OCI-LY3 (cell line): ENCODE measurements at regions not wholly inside any gene's neighbourhood (a gene's known extent, or its start where the extent isn't known, plus 50 kb on each side); places are given as distances from the start of the nearest gene placed in this dataset.

Source experiments
- H2AFZ ChIP-seq: fragments of 200-600, 300-600 bp; shearing (Covaris generic); 2 replicates; pipeline ENCODE4 v1.6.0; 2014; ENCODE audit warnings: antibody characterized with exemption, low read depth, low read length
- H3K27ac ChIP-seq: fragments of 200-600, 300-600 bp; sonication (generic); 2 replicates; pipeline ENCODE4 v1.5.1; 2014; ENCODE audit warnings: mild to moderate bottlenecking, low read length, moderate library complexity, mixed read lengths
- H3K27me3 ChIP-seq: fragments of 200-600, 300-600 bp; sonication (generic); 2 replicates; pipeline ENCODE4 v1.6.1; 2014; ENCODE audit warnings: low read depth, low read length, mixed read lengths
- H3K36me3 ChIP-seq: fragments of 200-600, 300-600 bp; sonication (generic); replicated peaks from 2 replicates; pipeline ENCODE3; 2014; ENCODE audit warnings: low read depth, low read length, mixed read lengths
- H3K4me1 ChIP-seq: fragments of 300-600, 200-600 bp; sonication (generic); 2 replicates; pipeline ENCODE4 v1.6.1; 2014; ENCODE audit warnings: low read length, mixed read lengths
- H3K4me2 ChIP-seq: fragments of 200-600, 300-600 bp; sonication (generic); 2 replicates; pipeline ENCODE4 v1.6.1; 2014; ENCODE audit warnings: low read length, mixed read lengths
- H3K4me3 ChIP-seq: fragments of 300-600, 200-600 bp; sonication (generic); 2 replicates; pipeline ENCODE4 v1.5.1; 2014; ENCODE audit warnings: antibody characterized with exemption, mild to moderate bottlenecking, low read length, moderate library complexity
- H3K79me2 ChIP-seq: fragments of 300-600, 200-600 bp; shearing (Covaris generic); 2 replicates; pipeline ENCODE4 v1.6.1; 2014; ENCODE audit warnings: mild to moderate bottlenecking, low read length, mixed read lengths
- H3K9ac ChIP-seq: fragments of 300-600, 200-600 bp; shearing (Covaris generic); 2 replicates; pipeline ENCODE4 v1.6.0; 2014; ENCODE audit warnings: mild to moderate bottlenecking, low read length, moderate library complexity
- H3K9me3 ChIP-seq: fragments of 200-600, 300-600 bp; shearing (Covaris generic); 2 replicates; pipeline ENCODE4 v1.6.1; 2014; ENCODE audit warnings: low read length, mixed read lengths; ENCODE audit not compliant: insufficient read depth
- H4K20me1 ChIP-seq: fragments of 200-600, 300-600 bp; sonication (generic); 2 replicates; pipeline ENCODE4 v1.6.1; 2016; ENCODE audit warnings: low read length, mixed read lengths; ENCODE audit not compliant: insufficient read depth
- CTCF ChIP-seq: fragments of 200-600, 300-600 bp; sonication (generic); IDR thresholded peaks from 2 replicates; pipeline ENCODE4 v1.5.1; 2014; ENCODE audit warnings: antibody characterized with exemption, low read length, low read depth
- EZH2phosphoT487 ChIP-seq: fragments of 200-600 bp; shearing (Covaris generic); IDR thresholded peaks from 2 replicates; pipeline ENCODE4 v1.6.1; 2018; ENCODE audit warnings: antibody characterized with exemption, mixed run types, low read depth

GRCh38 chr11:121886005-121886734, 229.8 kb downstream of the BLID start:
- no peak overlapping the region for H3K4me3 ChIP-seq
- no peaks in the 10 kb centered on the region for H4K20me1 ChIP-seq
- H3K79me2 ChIP-seq: no peaks in the 10 kb centered on the region
- no peaks in the 10 kb centered on the region for H3K9me3 ChIP-seq
- H3K9ac ChIP-seq: no peak overlapping the region
- H3K4me2 ChIP-seq: no peak overlapping the region
- TF ChIP-seq CTCF (no peak), EZH2phosphoT487 (no peak)
- H3K27me3 ChIP-seq: no peaks in the 10 kb centered on the region
- H3K36me3 ChIP-seq: no peaks in the 10 kb centered on the region
- H3K27ac ChIP-seq: no peak overlapping the region
- H2AFZ ChIP-seq: no peak overlapping the region
- H3K4me1 ChIP-seq: peaks cover 15% of the 10 kb centered on the region

GRCh38 chr11:121884626-121885025, 231.4 kb downstream of the BLID start:
- Histone ChIP-seq H3K4me3 (no peak overlapping the region), H3K9me3 (no peaks in the 10 kb centered on the region), H3K9ac (no peak overlapping the region), H3K27me3 (no peaks in the 10 kb centered on the region), H3K4me2 (no peak overlapping the region), H3K79me2 (no peaks in the 10 kb centered on the region), H4K20me1 (no peaks in the 10 kb centered on the region), H2AFZ (no peak overlapping the region), H3K36me3 (no peaks in the 10 kb centered on the region), H3K4me1 (peaks cover 10% of the 10 kb centered on the region), H3K27ac (no peak overlapping the region)
- no peak for TF ChIP-seq CTCF
- TF ChIP-seq EZH2phosphoT487: no peak

GRCh38 chr11:121881806-121882205, 234.2 kb downstream of the BLID start:
- Histone ChIP-seq H3K36me3 (no peaks in the 10 kb centered on the region), H3K27me3 (no peaks in the 10 kb centered on the region), H3K27ac (no peak overlapping the region), H2AFZ (no peak overlapping the region), H3K4me1 (no peaks in the 10 kb centered on the region), H3K4me2 (no peak overlapping the region), H4K20me1 (no peaks in the 10 kb centered on the region), H3K9me3 (no peaks in the 10 kb centered on the region), H3K79me2 (no peaks in the 10 kb centered on the region), H3K4me3 (no peak overlapping the region), H3K9ac (no peak overlapping the region)
- no peak for TF ChIP-seq CTCF
- no peak for TF ChIP-seq EZH2phosphoT487

GRCh38 chr11:121877152-121877551, 238.9 kb downstream of the BLID start:
- Histone ChIP-seq H3K9ac (no peak overlapping the region), H3K9me3 (no peaks in the 10 kb centered on the region), H3K4me3 (no peak overlapping the region), H3K4me2 (no peak overlapping the region), H3K27me3 (no peaks in the 10 kb centered on the region), H3K79me2 (no peaks in the 10 kb centered on the region), H2AFZ (no peak overlapping the region), H3K36me3 (no peaks in the 10 kb centered on the region), H3K27ac (no peak overlapping the region), H4K20me1 (no peaks in the 10 kb centered on the region), H3K4me1 (no peaks in the 10 kb centered on the region)
- TF ChIP-seq EZH2phosphoT487 (no peak), CTCF (no peak)
